HG03354 (cell line): ENCODE measurements at regions not wholly inside any gene's neighbourhood (a gene's known extent, or its start where the extent isn't known, plus 50 kb on each side); places are given as distances from the start of the nearest gene placed in this dataset.

Experiments used
- ATAC-seq: cut with Tn5 transposase; IDR thresholded peaks from one replicate; pipeline ENCODE4 v1.9.1; 2021; ENCODE audit warnings: mild to moderate bottlenecking; ENCODE audit not compliant: unreplicated experiment, poor library complexity, severe bottlenecking

DNA sequence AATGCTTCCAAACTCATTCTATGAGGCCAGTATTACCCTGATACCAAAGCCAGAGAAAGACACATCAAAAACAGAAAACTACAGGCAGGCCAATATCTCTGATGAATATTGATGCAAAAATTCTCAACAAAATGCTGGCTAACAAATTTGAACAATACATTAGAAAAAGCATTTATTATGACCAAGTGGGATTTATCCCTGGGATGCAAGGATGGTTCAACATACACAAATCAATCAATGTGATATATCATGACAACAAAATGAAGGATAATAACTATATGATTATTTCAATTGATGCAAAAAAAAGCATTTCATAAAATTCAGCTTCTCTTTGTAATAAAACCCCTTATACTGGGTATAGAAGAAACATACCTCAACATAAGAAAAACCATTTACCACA is 550.9 kb downstream of the ADCYAP1 start:
- no peak for ATAC-seq

DNA sequence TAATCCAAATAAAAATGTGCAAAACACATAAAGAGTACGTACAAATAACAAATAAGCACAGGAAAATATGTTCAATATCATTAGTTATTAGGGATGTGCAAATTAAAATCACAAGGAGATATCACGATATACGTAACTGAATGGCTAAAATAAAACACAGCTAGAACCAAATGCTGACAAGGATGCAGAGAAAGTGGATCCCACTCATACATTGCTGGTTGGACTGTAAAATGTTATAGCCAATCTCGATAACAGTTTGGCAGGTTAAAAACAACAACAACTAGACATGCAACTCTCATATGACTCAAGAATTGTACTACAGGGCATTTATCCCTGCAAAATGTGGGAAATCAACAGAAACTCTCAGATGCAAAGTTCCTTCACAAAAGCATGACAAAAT is 553.9 kb downstream of the ADCYAP1 start:
- ATAC-seq: no peak

DNA sequence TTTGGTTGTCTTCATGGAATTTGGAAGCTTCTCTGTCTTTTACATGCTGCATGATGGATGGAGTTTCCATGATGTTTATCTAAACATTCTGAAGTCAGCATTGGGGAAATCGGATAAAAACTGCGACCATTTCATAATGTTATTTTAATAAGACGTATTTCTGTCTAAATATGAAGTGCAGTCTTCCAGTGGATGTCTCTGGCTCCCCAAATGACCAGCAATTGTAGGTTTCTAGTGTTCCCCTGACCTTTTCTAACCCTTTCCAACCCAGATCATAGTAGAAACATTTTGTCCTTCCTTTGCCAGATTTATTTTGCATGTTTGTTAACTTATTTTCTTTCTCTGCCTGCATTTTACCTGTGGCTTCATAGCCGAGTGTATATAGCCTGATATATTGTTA is 559.3 kb downstream of the ADCYAP1 start:
- ATAC-seq: no peak

DNA sequence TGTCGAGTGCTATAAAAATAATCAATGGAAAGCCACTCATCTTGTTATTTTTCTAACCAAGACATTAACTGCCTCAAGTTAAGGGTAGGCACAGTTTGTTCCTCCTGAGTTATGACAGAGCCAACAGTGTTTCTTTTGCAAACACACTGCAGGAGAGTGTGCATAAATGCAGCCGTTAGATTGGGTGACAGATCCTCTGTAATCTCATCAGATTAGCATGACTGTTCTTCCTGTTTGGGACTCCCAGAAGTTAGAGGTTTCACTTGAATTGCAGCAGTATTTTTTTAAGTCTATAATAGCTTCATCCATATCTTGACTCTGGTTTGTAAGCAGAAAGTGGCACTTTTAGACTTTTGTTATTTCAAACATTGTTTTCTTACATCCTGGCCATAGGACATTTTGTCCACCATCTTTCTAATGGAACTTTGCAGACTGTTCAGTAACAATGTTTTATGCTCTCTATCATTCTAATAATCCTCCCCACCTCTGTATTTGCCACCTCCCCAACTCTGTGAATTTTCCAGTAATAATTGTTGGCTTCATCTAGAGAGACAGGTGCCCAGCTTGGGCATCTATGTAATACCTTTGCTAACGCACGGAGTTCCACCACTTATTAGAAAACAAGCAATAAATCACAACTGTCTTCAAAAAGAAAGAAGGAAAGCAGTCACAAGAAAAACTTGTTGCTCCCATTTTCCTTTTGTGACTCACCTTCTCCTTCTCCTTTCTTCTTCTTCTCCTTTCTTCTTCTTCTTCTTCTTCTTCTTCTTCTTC is 560.0 kb downstream of the ADCYAP1 start:
- ATAC-seq: no peak

DNA sequence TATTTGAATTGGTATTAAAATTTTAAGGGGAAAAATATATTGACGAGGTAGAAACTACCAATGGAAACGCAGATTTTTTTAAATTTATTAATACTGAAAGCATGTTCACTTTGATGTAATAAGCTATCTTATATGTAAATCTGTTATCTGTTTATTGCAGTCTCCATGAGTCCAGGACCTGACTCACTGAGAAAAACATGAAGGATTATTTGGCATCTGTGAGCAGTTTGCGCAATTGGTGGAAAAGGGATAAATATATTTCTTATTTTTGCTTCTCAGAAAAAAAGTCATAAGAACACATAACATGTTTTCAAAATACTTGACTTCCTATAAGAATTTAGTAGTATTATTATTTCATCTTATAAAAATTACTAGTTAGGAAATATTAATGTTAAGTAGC is 561.4 kb downstream of the ADCYAP1 start:
- ATAC-seq: no peak

DNA sequence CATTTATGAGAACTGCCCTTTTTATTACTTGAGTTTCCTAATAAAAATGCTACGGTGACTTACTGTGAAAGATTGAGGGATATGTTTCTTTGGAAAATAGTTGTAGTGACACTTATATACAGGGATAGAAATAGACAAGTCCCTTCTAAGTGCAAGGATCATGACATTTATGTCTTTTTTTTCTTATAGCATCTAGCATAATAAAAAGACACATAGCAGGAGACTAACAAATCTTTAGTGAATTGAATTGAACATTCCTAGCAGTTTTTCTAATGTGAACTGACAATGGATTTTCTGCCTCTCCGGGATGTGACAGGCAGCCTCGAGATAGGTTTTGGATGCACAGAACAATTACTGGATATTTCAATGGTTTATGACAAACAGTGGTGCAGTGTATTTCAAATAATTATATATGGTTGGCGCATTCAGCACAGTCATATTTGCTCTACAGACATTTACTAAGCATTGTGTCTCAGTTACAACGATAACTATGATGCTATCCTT is 562.8 kb downstream of the ADCYAP1 start:
- no peak for ATAC-seq

DNA sequence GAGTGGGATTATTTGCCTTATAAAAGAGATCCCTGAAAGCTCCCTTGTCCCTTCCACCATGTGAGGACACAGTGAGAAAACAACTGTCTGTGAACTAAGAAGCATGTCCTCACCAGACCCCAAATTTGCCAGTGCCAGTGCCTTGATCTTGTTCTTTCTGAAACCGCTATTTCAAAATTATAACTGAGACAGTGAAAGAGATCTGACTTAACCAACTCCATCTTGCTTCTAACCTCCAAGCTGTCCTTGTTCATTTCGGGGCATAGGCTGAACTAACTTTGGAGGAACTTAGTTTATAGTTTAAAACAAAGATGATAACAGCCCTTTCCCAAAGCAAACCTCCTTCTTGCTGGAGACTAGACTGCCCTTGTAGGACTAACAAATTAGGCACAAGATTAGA is 563.9 kb downstream of the ADCYAP1 start:
- ATAC-seq: no peak

DNA sequence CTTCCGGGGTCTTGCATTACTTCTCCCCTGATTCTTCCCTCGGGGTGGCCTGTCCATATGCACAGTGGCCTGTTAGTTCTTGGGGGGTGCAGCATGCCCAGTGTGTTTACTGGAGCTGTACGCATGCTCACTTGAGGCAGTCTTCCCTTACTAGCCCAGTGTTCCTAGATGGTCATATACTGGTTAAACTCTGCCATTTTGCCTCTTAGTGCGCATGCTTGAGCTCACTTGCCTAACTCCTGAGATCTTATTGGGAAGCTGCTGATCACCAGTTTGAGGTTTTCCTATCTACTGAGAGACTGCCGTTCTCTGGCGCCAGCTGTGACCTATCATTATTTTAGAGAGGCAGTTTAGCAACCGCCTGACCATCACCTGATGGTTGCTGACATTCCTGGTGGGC is 571.2 kb downstream of the ADCYAP1 start:
- ATAC-seq: no peak

DNA sequence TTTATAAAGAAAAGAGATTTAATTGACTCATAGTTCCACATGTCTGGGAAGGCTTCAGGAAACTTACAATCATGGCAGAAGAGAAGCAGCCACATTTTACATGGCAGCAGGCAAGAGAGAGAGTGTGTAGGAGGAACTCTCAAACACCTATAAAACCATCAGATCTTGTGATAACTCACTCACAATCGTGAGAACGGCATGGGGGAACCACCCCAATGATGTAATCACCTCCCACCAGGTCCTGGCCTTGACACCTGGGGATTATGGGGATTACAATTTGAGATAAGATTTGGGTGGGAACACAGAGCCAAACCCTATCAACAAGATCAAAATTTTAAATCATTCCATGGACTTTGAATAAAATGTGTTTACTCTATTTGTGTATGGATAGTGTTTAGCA is 575.6 kb downstream of the ADCYAP1 start:
- no peak for ATAC-seq

DNA sequence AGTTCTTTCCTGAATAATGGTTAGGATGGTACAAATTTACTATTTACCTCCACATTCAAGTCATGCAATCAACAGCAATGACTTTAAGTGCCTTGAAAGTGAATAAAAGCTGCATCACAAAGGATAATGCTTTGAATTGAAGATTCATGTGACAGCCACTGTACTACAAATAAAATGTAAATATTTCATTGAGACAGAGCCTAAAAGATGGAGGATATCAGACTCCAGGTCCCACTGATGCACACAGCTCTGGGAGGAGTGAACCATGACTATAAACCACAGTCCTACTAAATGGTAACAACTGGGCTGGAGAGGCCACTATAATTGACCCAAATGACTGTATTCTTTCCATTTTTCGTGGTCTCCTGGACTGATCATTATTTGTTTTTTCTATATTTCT is 576.9 kb downstream of the ADCYAP1 start:
- no peak for ATAC-seq

DNA sequence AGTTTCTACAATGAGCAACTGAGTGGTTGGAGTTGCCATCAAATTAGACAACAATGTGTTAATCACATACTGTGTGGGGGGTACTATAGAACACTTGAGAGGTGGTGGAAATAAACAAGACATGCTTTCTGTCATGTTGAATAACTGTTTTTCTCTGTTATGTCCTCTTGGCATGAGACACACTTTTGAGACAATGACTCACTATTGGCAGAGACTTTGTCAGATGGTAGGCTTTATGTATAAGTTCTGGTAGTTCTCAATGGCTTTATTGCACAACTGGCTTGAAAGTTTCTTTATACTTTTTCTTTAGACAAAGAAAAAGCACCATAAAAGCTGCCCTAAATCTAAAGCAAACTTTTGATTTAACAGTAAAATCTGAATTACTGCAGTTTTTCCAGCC is 578.7 kb downstream of the ADCYAP1 start:
- ATAC-seq: no peak

DNA sequence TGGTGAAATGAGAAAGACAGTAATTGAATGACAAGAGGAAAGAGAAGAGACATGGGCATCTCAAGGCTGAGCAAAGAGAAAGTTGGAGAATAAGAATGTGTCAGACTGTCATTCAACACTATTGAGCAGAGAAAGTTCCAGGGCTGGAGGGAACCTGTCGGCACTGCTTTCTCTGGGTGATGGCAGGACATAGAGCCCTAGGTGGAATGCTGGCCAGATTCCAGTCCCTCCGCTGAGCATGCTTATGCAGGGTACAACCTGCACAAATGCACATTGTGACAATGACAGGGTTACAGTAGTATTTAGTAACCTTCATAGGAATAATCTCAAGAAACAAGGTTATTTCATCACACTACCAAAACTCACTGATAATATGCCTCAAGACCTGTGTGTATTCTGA is 582.8 kb downstream of the ADCYAP1 start:
- ATAC-seq: no peak

DNA sequence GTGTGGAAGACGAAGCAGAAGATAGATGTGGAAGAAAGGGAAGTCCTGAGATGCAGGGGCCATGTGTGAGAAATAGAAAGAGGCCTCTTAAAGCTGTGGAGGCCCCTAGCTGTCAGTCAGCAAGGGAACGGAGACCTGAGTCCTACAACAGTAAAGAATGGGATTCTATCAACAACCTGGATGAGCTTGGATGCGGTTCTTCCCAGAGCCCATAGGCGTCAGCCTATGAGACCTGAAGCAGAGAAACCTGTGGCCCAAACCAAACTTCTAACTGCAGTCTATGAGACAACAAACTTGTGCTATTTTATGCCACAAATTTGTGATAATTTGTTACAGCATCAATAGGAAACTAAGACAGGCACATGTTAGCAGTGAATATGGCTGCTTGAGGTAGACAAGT is 583.7 kb downstream of the ADCYAP1 start:
- ATAC-seq: no peak

DNA sequence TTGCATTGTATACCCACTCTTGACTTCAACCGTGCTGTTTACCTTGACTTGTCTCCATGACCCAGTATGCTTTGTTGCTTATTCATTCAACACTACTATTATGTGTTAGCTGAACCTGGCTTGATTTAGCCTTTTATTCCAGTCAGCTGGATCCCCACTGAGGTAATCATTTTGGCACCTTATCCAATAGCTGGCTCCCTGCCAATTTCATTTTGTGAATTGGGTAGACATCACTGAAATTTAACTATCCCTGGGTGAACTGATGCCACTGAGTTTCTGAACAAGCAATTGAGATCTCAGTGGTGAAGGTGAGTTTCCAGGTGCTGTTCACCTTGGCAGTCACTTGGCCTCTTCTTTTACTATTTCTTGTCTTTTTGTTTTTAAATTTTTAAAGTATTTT is 584.3 kb downstream of the ADCYAP1 start:
- ATAC-seq: no peak

DNA sequence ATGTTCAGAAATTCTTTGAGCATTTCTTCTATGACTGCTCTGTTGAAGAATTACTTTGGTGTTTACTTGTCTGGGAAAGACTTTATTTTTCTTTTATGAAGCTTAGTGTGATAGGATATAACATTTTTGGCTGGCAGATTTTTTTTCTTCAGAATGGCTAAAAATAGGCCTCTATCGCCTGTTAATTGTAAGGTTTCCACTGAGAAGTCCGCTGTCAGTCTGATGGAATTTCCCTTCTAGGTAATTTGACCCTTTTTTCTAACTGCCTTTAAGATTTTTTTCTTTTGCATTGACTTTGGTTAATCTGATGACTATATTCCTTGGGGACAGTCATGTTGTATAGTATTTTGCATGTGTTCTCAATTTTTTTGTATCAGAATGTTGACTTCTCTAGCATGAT is 590.7 kb downstream of the ADCYAP1 start:
- no peak for ATAC-seq

DNA sequence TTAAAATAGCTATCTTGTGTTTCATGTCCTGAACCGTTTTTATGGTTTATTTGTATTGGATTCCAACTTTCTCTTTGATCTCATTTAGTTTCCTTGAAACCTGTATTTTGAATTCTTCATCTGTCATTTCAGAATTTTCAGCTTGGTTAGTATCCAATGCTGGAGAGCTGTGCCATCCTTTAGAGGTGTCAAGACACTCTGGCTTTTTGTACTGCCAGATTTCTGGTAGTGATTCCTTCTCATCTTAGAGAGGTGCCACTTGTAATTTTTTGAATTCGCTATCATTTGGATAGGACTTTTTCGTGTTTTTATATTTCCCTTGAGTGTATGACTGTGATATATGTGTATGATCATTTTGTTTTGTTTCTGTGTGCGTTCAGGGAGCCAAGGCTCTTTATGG is 591.4 kb downstream of the ADCYAP1 start:
- ATAC-seq: no peak

DNA sequence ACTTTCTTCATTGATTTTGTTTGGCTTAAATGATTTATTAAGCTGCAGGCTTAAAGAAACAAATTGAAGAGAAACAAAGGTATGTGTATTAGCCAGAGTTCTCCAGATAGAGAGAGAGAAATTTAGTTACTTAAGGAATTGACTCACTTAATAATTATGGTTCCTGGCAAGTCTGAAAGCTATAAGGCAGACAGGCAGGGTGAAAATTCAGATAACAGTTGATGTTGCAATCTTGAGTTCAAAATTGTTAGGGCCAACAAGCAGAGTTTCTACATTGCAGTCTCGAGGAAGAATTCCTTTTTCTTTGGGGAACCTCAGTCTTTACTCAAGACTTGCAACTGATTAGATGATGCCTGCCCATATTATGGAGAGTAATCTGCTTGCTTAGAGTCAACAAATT is 593.5 kb downstream of the ADCYAP1 start:
- ATAC-seq: no peak

DNA sequence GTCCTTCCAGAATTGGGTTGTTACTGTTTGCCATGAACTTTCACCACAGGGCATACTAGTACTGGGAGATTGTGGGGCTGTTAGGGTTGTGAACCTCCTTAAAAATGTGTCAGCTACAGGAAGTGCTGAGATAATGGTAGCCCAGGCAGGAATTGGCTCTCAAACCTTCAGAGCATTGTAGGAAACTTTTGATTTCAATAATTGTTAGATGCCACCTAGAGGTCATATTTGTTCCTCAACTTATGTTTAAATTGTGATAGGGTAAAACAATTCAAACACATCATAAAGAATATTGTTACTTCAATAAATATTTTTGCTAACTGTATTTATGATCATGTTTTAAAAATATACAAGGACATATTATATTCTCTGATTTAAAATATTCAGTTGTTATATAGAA is 594.6 kb downstream of the ADCYAP1 start:
- no peak for ATAC-seq

DNA sequence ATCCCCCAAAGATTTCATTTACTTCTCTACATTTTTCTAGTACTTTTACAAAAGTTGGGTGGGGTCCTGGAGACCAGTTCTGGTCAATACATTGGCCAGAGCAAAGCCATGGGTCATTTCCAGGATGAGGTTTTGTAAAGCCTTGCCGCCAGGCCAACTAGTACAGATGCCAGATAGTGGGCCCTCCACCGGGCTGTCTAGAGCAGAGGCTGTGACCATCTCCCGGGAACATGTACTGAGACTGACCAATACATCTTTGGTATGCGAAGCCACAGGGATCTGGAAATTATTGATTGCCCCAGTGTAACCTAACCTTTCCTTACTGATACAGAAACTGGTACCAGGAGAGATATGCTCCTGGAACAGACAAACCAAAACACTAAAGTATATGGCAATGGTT is 599.2 kb downstream of the ADCYAP1 start:
- ATAC-seq: no peak

DNA sequence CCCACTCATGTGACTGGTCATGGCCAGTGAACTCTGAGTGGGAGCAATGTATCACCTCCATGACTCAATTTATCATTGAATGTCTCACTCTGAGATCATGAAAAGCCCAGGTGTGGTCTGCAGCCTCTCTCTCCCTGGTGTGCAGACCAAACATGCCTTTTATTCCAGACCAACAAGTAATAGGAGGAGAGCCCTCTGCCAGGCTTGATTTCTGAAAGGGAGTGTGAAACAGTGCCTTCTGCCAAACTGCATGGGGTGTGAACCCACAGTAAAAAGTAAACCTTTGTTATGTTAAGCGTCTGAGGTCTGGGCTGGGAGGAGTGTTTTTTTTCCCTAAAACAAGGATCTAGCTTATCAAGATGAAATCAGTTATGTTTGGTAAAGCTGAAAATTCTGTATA is 601.2 kb downstream of the ADCYAP1 start:
- ATAC-seq: no peak

DNA sequence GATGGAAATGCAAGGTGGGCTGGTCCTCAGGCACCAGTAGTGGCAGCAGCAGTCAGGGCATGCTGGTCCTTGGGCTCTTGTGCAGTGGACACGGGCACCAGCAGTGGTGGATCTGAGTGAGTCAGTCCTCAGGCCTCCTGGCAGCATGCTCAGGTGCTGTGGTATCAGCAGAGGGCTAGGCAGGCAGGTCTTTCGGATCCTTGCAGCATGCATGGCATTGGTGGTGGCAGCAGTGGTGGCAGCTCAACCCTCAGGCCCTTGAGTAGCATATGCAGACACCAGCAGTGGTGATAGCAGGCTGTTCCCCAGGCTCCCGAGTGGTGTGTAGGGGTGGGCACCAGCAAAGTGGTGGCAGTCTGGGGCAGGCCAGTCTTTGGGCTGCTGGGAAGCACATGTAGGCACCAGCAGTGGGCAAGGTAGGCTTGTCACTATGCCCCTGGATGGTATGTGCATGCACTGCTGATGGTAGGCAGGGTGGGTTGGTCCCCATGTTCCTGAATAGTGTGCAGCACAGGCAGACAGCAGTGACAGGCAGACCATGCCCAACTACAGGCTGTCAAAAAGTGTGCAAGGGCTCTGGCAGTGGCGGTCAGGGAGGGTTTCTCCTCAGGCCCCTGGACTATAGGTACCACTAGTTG is 606.0 kb downstream of the ADCYAP1 start:
- ATAC-seq: no peak
